ENCODE measurements at regions not wholly inside any gene's neighbourhood (a gene's known extent, or its start where the extent isn't known, plus 50 kb on each side); places are given as distances from the start of the nearest gene placed in this dataset.
A peak's percentile ranks its signal among the peaks of the same experiment; 100 is the strongest.

DNA sequence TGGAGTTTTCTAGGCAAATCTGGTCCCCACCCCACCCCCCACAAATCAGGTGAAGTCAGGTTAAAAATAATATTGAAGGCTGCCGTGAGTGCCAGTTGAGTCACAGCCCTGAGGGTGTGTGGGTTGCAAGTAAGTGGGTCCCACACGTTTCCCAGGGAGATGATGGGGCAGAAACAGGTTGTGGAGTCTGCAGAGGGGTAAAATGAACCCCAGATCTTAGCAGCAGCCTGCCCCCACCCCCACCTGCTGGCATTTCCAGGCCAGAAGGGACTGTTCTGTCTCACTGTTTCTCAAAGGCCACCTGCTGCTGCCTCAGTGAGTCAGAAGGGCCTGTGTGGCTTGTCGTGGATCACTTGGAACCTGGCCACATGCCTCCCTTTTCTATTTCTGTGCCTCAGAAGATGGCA is 59.8 kb upstream of the SMNDC1 start:
- dilution Hi-C loops (cut with MboI; ENCODE audit: extremely low pct_ligation_motif_present, low sequenced_read_pairs), result no loop called here
- peaks cover 45% of the 10 kb centered on the region for H3K4me1 ChIP-seq (ENCODE audit: control insufficient read depth, extremely low read depth, insufficient read depth, low read length)

DNA sequence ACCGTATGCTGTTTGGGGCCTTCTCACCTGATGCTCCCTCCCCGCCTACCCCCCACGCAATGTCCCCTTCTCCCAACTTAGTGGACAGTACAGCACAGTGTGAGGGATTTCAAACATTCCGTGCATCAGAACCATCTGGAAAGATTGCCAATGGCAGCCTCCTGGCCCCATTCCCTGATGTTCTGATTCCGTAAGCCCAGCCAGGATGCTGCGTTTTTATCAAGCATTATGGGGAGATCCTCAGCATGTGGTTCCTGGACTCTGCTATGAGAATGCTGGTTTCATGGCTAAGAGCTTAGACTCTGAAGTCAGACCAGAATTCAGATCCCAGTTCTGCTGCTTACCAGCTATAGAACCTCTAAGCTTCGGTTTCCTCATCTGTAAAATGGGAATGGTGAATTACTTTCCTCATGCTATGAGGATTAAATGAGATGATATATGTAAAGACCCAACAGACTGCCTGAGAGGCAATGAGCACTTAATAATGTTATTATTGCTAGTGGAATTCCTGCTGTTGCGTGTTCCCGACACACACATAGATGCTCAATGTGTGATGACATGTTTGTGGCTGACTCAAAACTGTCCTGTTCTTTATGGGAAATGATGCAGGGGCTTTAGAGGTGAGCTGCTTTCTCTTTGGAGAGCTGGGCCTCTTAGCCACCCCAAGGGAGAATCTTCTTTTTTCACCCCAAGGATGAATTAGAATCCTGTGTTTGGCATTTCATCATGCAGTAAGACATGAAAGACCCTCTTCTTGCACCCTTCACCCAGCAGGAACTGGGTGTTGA is 60.8 kb upstream of the SMNDC1 start:
- Histone ChIP-seq H2AFZ (ENCODE audit: control insufficient read depth, low read length) (no peak overlapping the region), H3K27me3 (ENCODE audit: control insufficient read depth, extremely low read depth, insufficient read depth, low read length) (no peaks in the 10 kb centered on the region), H3K9me1 (ENCODE audit: control insufficient read depth, extremely low read depth, insufficient read depth, low read length) (no peaks in the 10 kb centered on the region), H3K4me3 (ENCODE audit: control insufficient read depth in 2 of 3, extremely low read depth in 1 of 3, insufficient read depth in 2 of 3, low read depth in 1 of 3, low read length in 3 of 3) (no peak overlapping the region), H3K27ac (ENCODE audit: control insufficient read depth, insufficient read depth, low read length) (no peak overlapping the region), H3K36me3 (ENCODE audit: control insufficient read depth in 2 of 2, extremely low read depth in 1 of 2, insufficient read depth in 2 of 2, low read length in 2 of 2) (no peaks in the 10 kb centered on the region), H3K9ac (ENCODE audit: control insufficient read depth, extremely low read depth, insufficient read depth, low read length) (no peak overlapping the region), H3K9me3 (ENCODE audit: control insufficient read depth, low read depth, low read length) (no peaks in the 10 kb centered on the region), H3K4me1 (ENCODE audit: control insufficient read depth, extremely low read depth, insufficient read depth, low read length) (peaks cover 44% of the 10 kb centered on the region), H4K20me1 (ENCODE audit: control insufficient read depth, extremely low read depth, insufficient read depth, low read length) (no peaks in the 10 kb centered on the region), H3K79me2 (ENCODE audit: control insufficient read depth, insufficient read depth, low read length) (no peaks in the 10 kb centered on the region), H3K4me2 (ENCODE audit: control insufficient read depth, extremely low read depth, insufficient read depth, low read depth, low read length) (no peak overlapping the region)
- dilution Hi-C loops (cut with MboI; ENCODE audit: extremely low pct_ligation_motif_present, low sequenced_read_pairs), result no loop called here
- FAIRE-seq, result no peak
- no peak for DNase-seq (ENCODE audit: low read depth, low spot score)
- TF ChIP-seq, protein P1, sequence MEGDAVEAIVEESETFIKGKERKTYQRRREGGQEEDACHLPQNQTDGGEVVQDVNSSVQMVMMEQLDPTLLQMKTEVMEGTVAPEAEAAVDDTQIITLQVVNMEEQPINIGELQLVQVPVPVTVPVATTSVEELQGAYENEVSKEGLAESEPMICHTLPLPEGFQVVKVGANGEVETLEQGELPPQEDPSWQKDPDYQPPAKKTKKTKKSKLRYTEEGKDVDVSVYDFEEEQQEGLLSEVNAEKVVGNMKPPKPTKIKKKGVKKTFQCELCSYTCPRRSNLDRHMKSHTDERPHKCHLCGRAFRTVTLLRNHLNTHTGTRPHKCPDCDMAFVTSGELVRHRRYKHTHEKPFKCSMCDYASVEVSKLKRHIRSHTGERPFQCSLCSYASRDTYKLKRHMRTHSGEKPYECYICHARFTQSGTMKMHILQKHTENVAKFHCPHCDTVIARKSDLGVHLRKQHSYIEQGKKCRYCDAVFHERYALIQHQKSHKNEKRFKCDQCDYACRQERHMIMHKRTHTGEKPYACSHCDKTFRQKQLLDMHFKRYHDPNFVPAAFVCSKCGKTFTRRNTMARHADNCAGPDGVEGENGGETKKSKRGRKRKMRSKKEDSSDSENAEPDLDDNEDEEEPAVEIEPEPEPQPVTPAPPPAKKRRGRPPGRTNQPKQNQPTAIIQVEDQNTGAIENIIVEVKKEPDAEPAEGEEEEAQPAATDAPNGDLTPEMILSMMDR (optimal IDR thresholded peaks at IDR 0.05 in 1 of 3, IDR thresholded peaks at IDR 0.05 in 1 of 3, conservative IDR thresholded peaks at IDR 0.05 in 1 of 3; ENCODE audit: extremely low read depth in 1 of 3, insufficient read depth in 2 of 3, low read length in 3 of 3), result no peak
- no peak for TF ChIP-seq EZH2 (IDR thresholded peaks at IDR 0.05; ENCODE audit: low read length)

More for the DNA sequence above, 59.8 kb upstream of the SMNDC1 start:
- Histone ChIP-seq H3K4me2 (ENCODE audit: control insufficient read depth, extremely low read depth, insufficient read depth, low read depth, low read length) (peak overlapping the region; percentile 56), H2AFZ (ENCODE audit: control insufficient read depth, low read length) (no peak overlapping the region), H3K4me3 (ENCODE audit: control insufficient read depth in 2 of 3, extremely low read depth in 1 of 3, insufficient read depth in 2 of 3, low read depth in 1 of 3, low read length in 3 of 3) (no peak overlapping the region), H3K9ac (ENCODE audit: control insufficient read depth, extremely low read depth, insufficient read depth, low read length) (peak overlapping the region; percentile 47), H3K9me3 (ENCODE audit: control insufficient read depth, low read depth, low read length) (no peaks in the 10 kb centered on the region), H3K36me3 (ENCODE audit: control insufficient read depth in 2 of 2, extremely low read depth in 1 of 2, insufficient read depth in 2 of 2, low read length in 2 of 2) (no peaks in the 10 kb centered on the region), H3K9me1 (ENCODE audit: control insufficient read depth, extremely low read depth, insufficient read depth, low read length) (no peaks in the 10 kb centered on the region), H3K79me2 (ENCODE audit: control insufficient read depth, insufficient read depth, low read length) (no peaks in the 10 kb centered on the region), H3K27ac (ENCODE audit: control insufficient read depth, insufficient read depth, low read length) (peak overlapping the region; percentile 76), H4K20me1 (ENCODE audit: control insufficient read depth, extremely low read depth, insufficient read depth, low read length) (no peaks in the 10 kb centered on the region), H3K27me3 (ENCODE audit: control insufficient read depth, extremely low read depth, insufficient read depth, low read length) (no peaks in the 10 kb centered on the region)
- DNase-seq (ENCODE audit: low read depth, low spot score), result peak; percentile 80
- no peak for FAIRE-seq
- TF ChIP-seq, protein P1 (optimal IDR thresholded peaks at IDR 0.05 in 1 of 3, IDR thresholded peaks at IDR 0.05 in 1 of 3, conservative IDR thresholded peaks at IDR 0.05 in 1 of 3; ENCODE audit: extremely low read depth in 1 of 3, insufficient read depth in 2 of 3, low read length in 3 of 3), result no peak
- no peak for TF ChIP-seq EZH2 (IDR thresholded peaks at IDR 0.05; ENCODE audit: low read length)

Measured in keratinocyte (primary cell).